ENCODE measurements at regions not wholly inside any gene's neighbourhood (a gene's known extent, or its start where the extent isn't known, plus 50 kb on each side); places are given as distances from the start of the nearest gene placed in this dataset.

DNA sequence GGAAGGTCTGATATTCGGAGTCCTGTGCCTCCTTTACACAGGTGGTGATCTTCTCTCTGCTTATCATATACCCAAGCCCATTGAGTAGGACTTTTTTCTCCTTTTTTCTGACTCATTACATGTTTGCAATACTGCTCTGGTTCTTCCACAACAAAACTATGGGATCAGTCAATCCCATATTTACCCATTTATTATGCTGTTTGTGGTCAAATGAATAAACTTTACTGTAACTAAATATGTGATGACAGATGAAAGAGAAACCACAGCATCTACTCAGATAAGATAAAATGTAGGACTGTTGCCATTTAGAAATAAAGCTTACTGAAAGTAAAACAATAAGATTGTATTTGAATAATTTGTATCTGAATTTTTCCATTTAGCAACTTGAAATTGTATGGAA, 958.7 kb upstream of the FAT3 start:
- TF ChIP-seq NFIC (IDR thresholded peaks at IDR 0.05): no peak
- TF ChIP-seq, protein P1, sequence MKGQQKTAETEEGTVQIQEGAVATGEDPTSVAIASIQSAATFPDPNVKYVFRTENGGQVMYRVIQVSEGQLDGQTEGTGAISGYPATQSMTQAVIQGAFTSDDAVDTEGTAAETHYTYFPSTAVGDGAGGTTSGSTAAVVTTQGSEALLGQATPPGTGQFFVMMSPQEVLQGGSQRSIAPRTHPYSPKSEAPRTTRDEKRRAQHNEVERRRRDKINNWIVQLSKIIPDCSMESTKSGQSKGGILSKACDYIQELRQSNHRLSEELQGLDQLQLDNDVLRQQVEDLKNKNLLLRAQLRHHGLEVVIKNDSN (IDR thresholded peaks at IDR 0.05): no peak
- TF ChIP-seq CEBPB (IDR thresholded peaks at IDR 0.05): no peak
- TF ChIP-seq, protein P2, sequence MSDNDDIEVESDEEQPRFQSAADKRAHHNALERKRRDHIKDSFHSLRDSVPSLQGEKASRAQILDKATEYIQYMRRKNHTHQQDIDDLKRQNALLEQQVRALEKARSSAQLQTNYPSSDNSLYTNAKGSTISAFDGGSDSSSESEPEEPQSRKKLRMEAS (IDR thresholded peaks at IDR 0.05): no peak
- no peak for TF ChIP-seq FOXM1 (IDR thresholded peaks at IDR 0.05; ENCODE audit: borderline replicate concordance, low read depth)
- no peak for TF ChIP-seq TCF12 (IDR thresholded peaks at IDR 0.05; ENCODE audit: low read depth)
- no peak for TF ChIP-seq YY1 (IDR thresholded peaks at IDR 0.05; ENCODE audit: low read depth)
- TF ChIP-seq EGR1 (IDR thresholded peaks at IDR 0.05): no peak
- no peak for TF ChIP-seq EP300 (IDR thresholded peaks at IDR 0.05; ENCODE audit: borderline replicate concordance)
- no peak for TF ChIP-seq RAD21 (IDR thresholded peaks at IDR 0.05; ENCODE audit: low read depth)
- no peak for TF ChIP-seq TEAD4 (IDR thresholded peaks at IDR 0.05)
- TF ChIP-seq TAF1 (IDR thresholded peaks at IDR 0.05; ENCODE audit: low read depth): no peak

Data from Ishikawa (cell line).